PC-3 (cell line): ENCODE measurements at regions not wholly inside any gene's neighbourhood (a gene's known extent, or its start where the extent isn't known, plus 50 kb on each side); places are given as distances from the start of the nearest gene placed in this dataset.

Source experiments
- EZH2 ChIP-seq: fragments of 300-600 bp; sonication (generic); IDR thresholded peaks from one replicate; pipeline ENCODE4 v1.6.1; 2017; ENCODE audit warnings: antibody characterized with exemption, mild to moderate bottlenecking, low read length; ENCODE audit not compliant: unreplicated experiment
- TF ChIP-seq, protein P1 (sequence below): fragments of 300-600 bp; sonication (generic); conservative IDR thresholded peaks from 2 replicates; pipeline ENCODE4 v1.5.1; 2017; ENCODE audit warnings: antibody characterized with exemption, low read depth, mild to moderate bottlenecking, low read length

DNA sequence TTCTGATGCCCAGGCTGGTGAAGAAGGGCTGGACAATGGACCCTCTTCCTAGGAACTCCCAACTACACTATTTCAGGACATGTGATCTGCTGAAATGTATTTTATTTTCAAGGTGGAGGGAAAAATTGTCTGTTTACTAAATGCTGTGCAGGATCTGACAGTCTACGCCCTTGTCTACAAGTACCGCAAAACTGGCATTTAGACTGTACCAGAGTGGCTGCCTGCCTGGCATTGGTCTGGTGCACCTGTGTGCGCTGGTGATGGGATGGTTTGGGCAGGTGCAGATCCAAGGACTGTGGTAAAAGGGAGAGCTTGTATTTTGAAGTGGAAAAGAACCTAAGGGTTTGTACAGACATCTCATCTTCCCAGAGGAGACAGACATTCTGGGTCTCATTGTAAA lies 79.7 kb downstream of the AIPL1 start:
- no peak for TF ChIP-seq EZH2
- TF ChIP-seq, protein P1, sequence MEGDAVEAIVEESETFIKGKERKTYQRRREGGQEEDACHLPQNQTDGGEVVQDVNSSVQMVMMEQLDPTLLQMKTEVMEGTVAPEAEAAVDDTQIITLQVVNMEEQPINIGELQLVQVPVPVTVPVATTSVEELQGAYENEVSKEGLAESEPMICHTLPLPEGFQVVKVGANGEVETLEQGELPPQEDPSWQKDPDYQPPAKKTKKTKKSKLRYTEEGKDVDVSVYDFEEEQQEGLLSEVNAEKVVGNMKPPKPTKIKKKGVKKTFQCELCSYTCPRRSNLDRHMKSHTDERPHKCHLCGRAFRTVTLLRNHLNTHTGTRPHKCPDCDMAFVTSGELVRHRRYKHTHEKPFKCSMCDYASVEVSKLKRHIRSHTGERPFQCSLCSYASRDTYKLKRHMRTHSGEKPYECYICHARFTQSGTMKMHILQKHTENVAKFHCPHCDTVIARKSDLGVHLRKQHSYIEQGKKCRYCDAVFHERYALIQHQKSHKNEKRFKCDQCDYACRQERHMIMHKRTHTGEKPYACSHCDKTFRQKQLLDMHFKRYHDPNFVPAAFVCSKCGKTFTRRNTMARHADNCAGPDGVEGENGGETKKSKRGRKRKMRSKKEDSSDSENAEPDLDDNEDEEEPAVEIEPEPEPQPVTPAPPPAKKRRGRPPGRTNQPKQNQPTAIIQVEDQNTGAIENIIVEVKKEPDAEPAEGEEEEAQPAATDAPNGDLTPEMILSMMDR, result no peak
